Kidney epithelial cell (primary cell): ENCODE measurements at regions not wholly inside any gene's neighbourhood (a gene's known extent, or its start where the extent isn't known, plus 50 kb on each side); places are given as distances from the start of the nearest gene placed in this dataset.

Source experiments
- DNase-seq: peaks from one replicate; pipeline ENCODE4 v3.0.0-alpha.2; 2010; ENCODE audit warnings: low read depth
- H3K27me3 ChIP-seq: 2 replicates; pipeline ENCODE4 v1.6.0; 2011; ENCODE audit warnings: low read length; ENCODE audit not compliant: control insufficient read depth, insufficient read depth
- H3K36me3 ChIP-seq: 2 replicates; pipeline ENCODE4 v1.5.1; 2011; ENCODE audit warnings: low read length; ENCODE audit not compliant: control insufficient read depth, insufficient read depth
- H3K4me3 ChIP-seq: 2 replicates; pipeline ENCODE4 v1.5.1; 2011; ENCODE audit warnings: low read depth, mild to moderate bottlenecking, control low read depth, low read length
- TF ChIP-seq, protein P1 (sequence below): IDR thresholded peaks from 2 replicates; pipeline ENCODE4 v1.5.1; 2011; ENCODE audit warnings: mild to moderate bottlenecking, moderate library complexity, low read length, control low read depth, inconsistent platforms; ENCODE audit not compliant: insufficient read depth, poor library complexity, severe bottlenecking

DNA sequence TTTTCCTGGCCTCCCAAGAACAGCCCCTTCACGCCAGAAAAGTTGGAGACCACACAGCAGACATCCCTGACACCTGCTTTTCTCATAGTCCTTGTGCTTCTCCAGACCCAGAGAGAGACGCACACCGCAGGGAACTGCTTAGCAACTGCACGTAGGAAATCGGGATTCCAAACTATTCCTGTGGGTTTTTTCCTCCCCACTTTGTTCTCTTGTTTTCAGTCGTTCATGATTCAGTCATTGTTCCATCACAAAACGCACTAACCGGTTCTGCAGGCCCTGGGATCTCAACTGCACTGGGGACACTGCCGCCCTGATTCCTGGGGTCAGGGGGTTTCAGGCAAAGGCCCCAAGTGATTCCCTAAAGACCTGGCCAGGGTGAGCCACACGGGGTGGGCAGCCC is 588.0 kb upstream of the KLF4 start:
- H3K36me3 ChIP-seq, result no peaks in the 10 kb centered on the region
- no peak for DNase-seq
- TF ChIP-seq, protein P1, sequence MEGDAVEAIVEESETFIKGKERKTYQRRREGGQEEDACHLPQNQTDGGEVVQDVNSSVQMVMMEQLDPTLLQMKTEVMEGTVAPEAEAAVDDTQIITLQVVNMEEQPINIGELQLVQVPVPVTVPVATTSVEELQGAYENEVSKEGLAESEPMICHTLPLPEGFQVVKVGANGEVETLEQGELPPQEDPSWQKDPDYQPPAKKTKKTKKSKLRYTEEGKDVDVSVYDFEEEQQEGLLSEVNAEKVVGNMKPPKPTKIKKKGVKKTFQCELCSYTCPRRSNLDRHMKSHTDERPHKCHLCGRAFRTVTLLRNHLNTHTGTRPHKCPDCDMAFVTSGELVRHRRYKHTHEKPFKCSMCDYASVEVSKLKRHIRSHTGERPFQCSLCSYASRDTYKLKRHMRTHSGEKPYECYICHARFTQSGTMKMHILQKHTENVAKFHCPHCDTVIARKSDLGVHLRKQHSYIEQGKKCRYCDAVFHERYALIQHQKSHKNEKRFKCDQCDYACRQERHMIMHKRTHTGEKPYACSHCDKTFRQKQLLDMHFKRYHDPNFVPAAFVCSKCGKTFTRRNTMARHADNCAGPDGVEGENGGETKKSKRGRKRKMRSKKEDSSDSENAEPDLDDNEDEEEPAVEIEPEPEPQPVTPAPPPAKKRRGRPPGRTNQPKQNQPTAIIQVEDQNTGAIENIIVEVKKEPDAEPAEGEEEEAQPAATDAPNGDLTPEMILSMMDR, result no peak
- H3K4me3 ChIP-seq, result no peak overlapping the region
- no peaks in the 10 kb centered on the region for H3K27me3 ChIP-seq

DNA sequence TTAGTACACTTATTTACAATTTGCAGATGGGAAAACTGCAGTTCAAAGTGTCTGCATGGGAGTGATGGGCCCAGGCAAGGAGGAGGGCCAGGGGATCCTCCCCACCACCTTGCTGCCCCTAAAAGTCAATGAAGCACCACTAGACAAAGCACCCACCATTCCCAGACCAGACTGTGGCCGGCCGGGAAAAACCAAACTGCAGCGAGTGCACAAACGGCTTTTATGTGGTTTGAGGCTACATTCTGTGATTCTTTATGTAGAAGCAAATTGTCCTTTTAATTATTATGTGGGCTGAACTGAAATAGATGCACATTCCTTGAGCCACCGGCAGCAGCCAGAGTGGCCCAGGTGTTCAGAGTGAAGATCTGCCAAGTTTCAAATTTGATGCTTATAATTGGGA is 585.3 kb upstream of the KLF4 start:
- Histone ChIP-seq H3K36me3 (no peaks in the 10 kb centered on the region), H3K4me3 (no peak overlapping the region), H3K27me3 (no peaks in the 10 kb centered on the region)
- TF ChIP-seq, protein P1, result no peak
- no peak for DNase-seq

DNA sequence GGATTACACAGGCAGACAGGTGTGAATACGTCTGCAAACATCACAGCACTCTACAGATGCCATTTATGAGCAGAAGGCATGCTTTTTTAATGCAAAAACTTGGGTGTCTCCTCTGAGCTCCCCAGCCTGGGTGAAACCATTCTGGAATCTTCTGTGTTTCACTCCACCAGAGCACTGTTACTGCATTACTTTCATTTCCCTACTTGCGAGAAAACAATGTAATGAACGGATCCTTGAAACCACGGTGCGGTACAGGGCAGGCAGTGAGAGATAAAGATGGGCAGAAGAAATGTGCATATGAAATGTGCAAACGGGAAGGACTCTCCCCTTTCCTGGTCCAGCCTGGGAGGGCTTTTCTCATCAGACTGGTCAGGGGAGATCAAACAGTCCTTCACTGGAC is 584.3 kb upstream of the KLF4 start:
- Histone ChIP-seq H3K27me3 (no peaks in the 10 kb centered on the region), H3K4me3 (no peak overlapping the region), H3K36me3 (no peaks in the 10 kb centered on the region)
- TF ChIP-seq, protein P1, result no peak
- DNase-seq, result no peak

DNA sequence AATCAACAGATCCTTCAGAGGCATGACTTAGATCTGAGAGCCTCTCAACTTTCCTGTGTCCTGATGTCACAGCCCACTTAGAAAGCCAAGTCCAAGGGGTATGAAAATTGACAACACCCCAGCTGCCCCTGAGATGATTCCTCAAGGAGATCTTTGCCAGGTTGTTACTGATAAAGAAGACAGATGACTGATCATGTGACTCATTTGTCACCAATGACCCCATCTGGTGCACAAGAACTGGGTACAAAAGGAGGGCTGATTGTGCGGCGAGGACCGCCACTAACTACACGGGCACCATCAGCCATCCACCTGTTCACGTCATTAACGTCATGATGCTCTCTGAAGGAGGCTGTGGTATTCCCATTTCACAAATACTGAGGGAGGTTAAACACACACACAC is 583.2 kb upstream of the KLF4 start:
- no peak overlapping the region for H3K4me3 ChIP-seq
- no peak for DNase-seq
- TF ChIP-seq, protein P1, result no peak
- H3K27me3 ChIP-seq, result no peaks in the 10 kb centered on the region
- H3K36me3 ChIP-seq, result no peaks in the 10 kb centered on the region

DNA sequence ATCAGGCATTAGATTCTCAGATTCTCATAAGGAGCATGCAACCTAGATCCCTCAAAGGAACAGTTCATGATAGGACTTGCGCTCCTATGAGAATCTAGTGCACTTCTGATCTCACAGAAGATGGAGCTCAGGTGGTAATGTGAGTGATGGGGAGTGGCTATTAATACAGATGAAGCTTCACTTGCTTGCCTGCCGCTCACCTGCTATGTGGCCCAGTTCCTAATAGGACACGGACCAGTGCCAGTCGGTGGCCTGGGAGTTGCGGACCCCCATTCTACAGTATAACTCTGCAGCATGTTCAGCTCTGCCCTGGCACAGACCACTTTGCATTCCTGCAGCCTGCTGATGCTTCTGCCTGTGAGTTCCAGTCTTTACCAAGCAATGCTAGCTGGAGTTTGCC is 581.3 kb upstream of the KLF4 start:
- H3K36me3 ChIP-seq, result no peaks in the 10 kb centered on the region

DNA sequence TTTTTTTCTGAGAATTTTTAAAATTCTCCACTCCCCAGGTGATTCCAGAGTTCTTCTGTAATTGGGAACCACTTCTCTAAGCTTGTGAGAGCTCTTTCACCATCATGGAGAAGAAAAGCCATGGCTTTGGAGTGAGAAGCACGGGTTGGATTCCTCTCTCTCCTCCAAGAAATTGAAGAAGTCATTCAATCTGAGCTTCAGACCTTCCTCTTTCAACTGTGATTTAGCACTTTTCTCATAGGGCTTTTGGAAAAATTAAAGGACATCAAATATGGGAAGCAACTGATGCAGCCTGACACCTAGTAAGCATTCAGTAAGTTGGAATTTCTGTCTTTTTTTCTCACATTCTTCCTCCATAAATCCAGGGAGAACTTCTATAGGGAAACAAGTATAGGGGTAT is 580.4 kb upstream of the KLF4 start:
- no peak overlapping the region for H3K4me3 ChIP-seq
- DNase-seq, result no peak
- H3K27me3 ChIP-seq, result no peaks in the 10 kb centered on the region
- H3K36me3 ChIP-seq, result no peaks in the 10 kb centered on the region
- TF ChIP-seq, protein P1, result no peak

More for the DNA sequence above, 581.3 kb upstream of the KLF4 start:
- no peak for DNase-seq
- TF ChIP-seq, protein P1, result no peak
- Histone ChIP-seq H3K27me3 (no peaks in the 10 kb centered on the region), H3K4me3 (no peak overlapping the region)
